ENCODE measurements at regions not wholly inside any gene's neighbourhood (a gene's known extent, or its start where the extent isn't known, plus 50 kb on each side); places are given as distances from the start of the nearest gene placed in this dataset.
"Not testable (repeated sequence)": the region's sequence is repeated elsewhere in the genome, so short reads cannot be mapped to it uniquely, and the experiment has no call there.

DNA sequence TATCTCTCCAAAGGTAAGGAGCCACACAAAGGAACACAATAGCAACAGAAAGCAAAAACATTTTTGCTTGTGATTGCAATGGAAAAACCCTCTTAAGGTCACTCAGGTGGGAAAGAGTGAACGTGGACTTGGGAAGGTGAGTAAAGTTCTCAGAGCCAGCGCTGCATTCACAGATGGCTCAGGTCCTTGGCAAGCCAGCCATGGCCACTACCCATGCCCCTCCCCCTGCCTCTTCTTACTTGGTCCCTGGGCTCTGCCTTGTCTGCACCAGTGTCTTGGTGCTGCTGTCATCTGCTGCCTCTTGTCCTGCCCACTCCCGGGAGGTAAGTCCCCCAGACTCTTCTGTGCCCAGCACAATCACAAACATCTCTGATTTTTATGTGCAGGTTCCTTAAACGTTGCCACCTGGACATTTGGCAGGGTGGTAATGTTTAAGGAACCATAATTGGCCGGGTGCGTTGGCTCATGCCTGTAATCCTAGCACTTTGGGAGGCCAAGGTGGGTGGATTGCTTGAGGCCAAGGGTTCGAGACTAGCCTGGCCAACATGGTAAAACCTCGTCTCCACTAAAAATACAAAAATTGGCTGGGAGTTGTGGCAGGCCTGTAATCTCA lies 74.6 kb downstream of the FEM1C start:
- intact Hi-C loops (cut with DNase I): no loop called here
- DNase-seq: no peak

DNA sequence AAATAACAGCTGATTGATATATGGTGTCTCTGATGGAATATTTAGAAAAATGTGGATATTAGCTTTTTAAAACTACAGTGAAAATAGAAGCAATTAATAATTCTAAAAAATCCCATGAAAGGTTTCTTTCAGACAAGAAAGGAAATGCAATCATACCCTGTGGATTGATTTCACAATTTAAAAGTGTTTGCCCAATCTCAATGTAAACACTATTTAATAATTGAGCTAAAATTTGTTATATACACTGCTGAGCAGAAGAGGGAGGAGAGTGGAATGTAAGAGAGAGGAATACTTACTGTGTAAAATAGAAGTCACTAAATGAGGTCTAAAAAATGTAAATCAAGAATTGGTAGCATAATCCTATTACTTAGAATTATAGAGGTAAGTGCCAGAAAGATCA lies 76.9 kb downstream of the FEM1C start:
- DNase-seq: no peak
- intact Hi-C loops (cut with DNase I): no loop called here

DNA sequence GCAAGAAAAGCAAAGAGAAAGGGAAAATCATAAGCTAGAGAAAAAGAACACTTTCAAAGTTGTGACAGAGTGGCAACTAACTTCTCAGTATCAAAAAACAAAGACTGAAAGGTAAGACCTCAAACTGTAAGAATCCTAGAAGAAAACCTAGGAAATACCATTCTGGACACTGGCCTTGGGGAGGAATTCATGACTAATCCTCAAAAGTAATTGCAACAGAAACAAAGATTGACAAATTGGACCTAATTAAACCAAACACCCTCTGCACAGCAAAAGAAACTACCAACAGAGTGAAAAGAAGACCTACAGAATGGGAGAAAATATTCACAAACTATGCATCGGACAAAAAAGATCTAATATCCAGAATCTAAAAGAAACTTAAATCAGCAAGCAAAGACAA lies 79.1 kb downstream of the FEM1C start:
- intact Hi-C loops (cut with DNase I): no loop called here
- no peak for DNase-seq

DNA sequence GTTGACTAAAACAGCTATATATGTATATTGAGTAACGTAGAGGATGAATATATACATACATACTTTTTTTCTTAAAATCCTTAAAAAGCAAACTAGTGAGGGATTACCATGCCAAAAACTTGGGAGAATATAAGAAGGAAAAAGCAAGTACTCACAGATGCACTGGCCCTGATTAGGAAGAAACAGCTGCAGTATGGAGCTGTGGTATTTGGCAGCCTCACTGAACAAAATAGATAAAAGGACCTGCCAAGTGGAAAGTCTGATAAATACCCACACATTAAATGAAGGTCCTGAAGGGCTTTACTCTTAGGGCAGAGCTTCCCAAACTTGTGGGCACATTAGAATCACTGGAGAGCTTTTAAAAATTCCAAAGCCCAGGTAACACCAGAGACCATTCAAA lies 80.6 kb downstream of the FEM1C start:
- DNase-seq: no peak
- intact Hi-C loops (cut with DNase I): no loop called here

DNA sequence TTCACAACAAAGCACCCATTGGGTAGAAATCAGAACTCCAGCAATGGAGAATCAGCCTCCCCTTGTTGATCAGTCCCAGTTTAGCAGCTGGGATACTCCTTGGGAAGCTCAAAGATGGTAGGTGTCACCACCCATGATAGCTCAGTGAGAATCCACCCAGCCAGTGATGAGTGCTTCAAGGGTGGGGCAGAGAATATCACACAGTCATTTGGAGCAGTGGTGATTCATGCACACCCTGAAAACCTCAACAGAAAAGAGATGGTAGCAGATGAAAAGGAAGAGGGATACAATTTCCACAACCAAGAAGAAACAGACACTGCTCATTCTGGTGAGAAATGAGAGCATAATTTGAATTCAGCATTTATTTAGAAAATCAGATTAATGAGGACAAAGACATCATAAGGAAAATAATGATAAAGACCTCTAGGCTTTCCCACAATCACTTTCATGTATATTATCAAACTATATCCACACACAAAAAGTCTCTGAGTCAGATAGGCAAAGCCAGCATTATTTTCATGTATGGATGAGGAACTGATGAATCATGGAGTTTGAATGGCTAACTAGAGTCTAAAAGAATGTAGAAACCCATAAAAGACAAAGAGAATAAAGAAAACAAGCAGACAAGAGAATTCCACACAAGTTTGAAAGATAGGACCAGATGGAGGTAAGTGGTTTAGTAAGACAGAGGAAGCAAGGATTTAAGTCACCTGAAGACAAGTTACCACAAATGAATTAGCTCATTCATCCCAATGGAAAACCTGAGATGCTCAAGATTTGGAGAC lies 82.9 kb downstream of the FEM1C start:
- no peak for DNase-seq
- intact Hi-C loops (cut with DNase I): no loop called here

DNA sequence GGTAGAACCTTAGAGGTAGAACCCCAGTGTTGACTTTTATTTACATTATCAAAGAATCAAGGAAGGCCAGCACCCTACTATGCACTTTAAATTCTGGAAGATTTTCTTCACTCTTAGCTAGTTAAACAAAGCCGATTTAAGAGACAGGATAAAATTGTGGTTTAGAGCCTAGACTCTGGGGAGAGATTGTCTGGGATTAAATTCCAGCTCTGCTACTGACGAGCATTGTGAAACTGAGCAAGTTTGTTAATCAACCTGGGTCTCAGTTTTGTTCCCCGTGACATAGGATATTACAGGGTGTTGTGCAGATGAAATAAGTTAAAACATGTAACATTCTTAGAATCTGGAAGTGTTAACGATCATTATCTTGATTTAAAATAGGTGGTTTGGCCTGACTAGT lies 83.5 kb downstream of the FEM1C start:
- DNase-seq: no peak
- intact Hi-C loops (cut with DNase I): no loop called here

DNA sequence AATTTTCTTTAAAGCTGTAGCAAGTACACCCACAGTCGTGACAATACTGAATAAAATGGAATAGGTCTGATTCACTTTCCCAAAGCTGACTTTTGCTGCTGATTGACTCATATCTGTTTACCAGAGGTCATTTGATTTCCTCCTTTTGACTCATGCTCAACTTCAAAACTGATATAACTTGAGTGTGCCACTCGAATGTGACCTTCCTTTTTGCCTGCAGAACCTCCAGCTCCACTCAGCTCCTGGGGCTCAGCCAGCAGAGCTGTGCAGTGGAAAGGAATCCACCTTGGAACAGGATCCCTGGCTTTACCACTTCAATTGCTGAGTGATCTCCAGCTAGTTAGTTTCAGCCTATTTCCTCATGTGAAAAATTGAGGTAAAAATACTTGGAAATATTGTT lies 84.1 kb downstream of the FEM1C start:
- intact Hi-C loops (cut with DNase I): no loop called here
- DNase-seq: no peak

DNA sequence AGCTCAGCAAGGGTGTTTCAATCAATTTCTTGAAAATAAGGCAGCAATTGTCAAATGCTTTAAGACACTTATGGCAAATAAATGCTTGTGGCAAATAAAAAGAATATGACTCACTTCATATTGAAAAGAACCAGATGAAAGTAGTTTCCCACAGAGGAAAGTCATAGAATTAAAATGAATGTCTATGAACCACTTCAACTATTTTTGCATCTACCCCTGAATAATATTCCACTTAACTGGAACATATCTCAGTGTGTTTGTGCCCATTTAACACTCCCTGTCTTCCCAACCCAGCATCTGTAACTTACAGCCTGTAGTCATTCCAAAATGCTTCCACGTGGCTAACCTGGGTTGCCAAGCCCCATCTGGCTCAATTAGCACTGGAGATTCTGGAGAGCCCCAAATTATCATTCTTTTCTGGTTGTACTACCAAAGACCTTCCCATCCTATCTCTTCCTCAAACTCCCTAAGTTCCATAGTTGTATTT lies 84.7 kb downstream of the FEM1C start:
- DNase-seq: no peak
- intact Hi-C loops (cut with DNase I): no loop called here

DNA sequence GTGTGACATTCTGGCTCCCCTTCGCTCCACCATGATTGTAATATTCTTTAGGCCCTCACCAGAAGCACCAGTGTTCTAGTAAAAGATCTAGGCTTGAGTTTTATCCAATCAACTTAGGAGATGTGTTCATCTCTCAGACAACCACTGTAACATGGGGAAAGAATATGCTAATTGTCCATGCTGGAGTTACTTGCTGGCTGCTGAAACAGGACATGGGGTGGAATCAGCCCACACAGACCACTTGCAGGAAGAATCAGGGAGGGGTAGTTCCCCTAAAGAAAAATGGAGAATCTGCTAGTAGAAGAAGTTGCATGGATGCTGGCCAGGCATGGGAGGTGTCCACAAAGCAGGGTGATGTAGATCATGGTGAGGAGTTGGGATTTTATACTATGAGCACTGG lies 86.2 kb downstream of the FEM1C start:
- intact Hi-C loops (cut with DNase I): no loop called here
- no peak for DNase-seq

DNA sequence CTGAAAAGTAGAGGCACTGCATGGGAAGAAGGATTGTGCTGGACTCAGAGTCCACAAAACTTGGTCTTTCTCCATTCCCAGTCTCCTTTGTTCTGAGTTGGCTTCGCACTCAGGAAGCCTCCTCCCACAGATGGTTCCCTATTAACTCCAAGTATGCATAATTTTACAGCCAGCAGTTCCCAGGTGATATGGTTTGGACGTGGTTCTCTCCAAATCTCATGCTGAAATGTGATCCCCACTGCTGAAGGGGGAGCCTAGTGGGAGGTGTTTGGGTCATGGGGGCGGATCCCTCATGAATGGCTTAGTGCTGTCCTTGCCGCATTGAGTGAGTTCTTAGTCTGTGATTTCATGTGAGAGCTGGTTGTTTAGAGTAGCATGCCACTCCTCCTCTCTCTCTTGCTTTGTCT lies 86.6 kb downstream of the FEM1C start:
- intact Hi-C loops (cut with DNase I): no loop called here
- DNase-seq: no peak

DNA sequence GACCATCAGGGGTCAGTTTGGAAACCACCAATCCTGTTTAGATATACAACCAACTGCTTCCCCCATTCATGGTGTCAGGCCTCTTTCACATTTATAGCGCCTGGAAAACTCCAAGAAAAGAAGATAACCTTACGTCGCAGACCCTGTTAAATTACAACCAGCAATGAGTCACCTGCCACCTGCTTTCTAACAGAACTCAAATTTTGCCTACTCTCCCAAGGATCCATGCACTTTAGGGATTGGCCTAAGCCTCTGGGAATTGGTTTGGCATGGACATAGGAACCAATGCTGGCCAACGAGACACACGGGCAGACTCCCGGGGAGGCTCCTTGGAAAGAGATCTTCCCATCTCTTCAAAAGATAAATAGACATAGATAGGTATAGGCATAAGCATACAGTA lies 87.0 kb downstream of the FEM1C start:
- intact Hi-C loops (cut with DNase I): no loop called here
- no peak for DNase-seq

DNA sequence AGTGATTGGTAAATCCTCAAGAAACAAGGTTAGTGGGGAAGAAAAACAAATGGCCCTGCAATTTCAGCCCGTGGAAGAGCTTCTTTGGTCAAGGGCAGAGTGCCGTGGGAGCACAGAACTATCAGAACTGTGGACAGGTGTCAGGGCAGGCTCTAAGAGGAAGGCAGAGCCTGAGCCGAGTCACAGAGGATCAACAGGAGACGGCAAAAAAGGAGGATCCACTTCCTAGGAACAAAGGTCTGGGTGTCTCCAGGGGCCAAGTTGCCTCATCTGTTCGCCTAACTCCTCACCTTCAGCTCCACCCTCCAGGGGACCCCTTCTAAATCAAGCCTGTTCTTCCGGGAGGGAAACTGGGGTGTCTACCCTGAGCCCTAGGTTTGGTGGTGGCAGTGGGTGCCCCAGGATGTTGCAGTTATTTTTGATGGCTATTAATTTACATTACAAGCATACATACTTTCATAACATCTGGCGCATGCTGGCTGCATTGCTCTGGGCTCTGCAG lies 88.0 kb downstream of the FEM1C start:
- intact Hi-C loops (cut with DNase I): no loop called here
- DNase-seq: no peak

DNA sequence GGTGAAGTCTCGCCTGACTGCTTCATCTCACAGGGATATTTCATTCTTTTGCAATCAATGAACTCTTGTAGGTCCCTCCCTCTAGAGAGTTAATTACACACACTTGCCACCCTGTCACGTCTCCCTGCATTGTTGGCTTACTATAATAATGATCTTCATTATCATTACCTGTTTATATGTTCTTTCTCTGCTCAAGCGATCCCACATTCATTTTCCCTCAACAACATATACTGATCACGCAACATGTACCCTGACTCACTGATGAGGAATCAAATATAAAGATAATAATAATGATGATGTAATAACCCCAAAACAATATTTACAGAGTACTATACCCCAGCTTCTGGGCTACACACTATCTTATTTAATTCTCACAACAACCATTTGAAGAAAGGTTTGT lies 88.5 kb downstream of the FEM1C start:
- intact Hi-C loops (cut with DNase I): no loop called here
- no peak for DNase-seq

DNA sequence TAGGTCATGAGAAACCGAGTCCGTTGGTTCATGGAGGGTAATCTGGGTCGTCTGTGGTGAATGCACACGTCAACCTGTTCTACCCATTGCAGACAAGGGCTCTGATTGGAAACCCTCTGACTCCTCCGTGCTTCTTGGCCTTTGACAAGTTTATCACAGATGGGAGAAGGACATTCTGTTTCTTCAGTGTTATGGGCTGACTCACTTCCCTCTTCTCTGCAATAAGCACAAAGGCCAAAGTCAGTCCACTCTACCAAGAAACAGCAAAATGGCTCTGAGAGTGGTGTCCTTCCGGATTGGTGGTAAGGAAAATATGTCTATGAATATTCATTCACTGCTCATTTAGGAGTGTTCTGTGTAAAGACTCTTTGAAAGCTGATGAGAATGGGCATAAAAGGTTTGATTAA lies 89.3 kb downstream of the FEM1C start:
- DNase-seq: no peak
- intact Hi-C loops (cut with DNase I): no loop called here

DNA sequence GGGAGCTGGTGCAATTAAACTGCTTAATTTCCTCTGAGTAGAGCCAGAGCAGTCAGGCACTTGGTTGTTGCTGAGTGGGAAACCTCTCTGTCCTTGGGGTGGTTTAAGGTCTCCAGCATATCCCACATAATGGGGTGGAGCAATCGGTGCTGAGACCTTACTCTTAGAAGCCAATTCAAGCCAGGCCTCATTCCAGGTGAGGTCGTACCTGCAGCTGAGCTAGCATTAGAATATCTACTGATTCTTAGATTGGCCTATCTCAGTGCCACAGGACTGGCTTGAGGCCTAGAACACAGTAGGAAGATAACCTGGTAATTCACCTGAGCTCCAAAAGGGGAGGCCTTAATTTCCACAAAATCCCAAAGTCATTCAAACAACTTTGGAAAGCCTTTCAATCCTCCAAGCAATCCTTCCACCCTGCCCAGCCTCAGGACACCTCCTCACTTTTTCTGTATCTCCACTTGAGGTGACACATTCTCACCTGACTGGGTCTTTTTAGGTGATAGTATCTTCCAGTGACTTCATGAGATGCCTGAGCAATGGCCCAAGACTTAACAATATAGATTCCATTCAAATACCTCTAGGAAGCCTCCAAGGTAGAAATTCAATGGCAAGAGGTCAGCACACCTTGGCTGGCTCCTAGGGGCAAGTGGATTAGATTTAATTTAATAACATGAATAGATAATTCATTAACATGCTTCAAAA lies 91.0 kb downstream of the FEM1C start:
- DNase-seq: no peak
- intact Hi-C loops (cut with DNase I): no loop called here

DNA sequence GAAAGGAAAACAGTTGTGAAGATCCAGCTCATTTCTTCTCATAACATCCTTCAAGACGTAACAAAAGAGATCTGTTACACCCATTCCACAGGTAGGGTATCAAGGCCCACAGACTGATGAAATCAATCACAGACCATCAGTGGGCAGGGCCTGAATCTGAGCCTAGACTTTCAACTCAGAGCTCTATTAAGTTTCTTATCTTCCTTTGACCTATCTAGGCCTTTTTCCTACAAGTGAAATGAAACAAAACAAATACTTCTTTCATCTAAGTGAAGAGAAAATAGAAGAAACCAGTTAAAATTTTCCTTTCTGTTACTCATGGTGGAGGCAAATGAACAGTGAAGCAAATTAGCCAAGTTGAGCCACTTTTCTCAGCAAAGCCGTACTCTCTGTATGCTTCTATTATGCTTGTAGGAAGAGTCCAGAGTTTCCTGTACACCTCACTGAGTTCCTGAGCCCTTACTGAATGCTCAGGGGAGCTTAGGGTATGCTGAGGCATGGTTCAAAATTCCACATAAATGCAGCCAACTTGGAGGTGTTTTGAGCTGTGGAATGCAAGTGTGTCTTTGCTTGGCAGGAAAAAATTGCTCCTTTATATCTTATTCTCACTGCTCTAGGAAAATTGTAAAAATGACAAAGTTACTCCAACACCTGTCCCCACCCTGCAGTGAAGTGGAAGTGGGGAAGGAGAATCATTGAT lies 91.9 kb downstream of the FEM1C start:
- no peak for DNase-seq
- intact Hi-C loops (cut with DNase I): no loop called here

DNA sequence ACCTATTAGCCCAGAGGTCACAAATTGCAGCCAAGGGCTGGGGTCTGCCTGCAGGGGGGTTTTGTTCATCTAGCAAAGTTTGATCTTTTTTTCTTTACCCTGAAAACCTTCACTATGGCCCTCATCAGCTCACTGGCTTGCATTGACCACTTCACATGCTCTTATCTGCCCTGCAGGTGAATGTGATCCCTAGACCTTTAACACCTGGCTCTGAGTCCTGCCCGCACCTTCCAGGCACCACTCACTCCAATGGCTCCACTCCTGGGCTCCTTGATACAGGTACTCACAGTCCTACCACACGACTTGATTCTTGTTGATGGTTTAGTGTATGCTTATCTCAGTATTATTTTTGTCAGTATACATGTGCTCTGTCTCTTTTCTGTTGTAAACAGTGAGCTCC lies 92.5 kb downstream of the FEM1C start:
- no peak for DNase-seq
- intact Hi-C loops (cut with DNase I): no loop called here

DNA sequence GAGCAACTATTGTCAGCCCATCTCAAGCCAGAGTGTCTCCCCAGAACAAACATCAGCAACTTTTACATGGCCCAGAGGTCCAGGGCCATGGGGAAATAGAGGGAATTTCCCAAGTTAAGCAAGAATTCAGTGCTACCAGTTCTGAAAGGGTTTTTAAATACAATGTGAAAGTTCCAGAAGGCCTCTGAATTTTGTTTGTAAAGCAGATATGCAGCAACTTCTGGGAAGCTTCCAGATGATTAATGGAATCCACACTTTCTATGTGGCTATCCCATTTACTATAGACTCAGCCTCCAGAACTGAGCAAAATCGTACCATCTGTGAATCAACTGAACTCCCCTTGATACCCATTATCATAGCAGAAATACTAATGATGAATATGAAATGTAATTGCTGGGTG lies 93.8 kb downstream of the FEM1C start:
- intact Hi-C loops (cut with DNase I): no loop called here
- DNase-seq: no peak

DNA sequence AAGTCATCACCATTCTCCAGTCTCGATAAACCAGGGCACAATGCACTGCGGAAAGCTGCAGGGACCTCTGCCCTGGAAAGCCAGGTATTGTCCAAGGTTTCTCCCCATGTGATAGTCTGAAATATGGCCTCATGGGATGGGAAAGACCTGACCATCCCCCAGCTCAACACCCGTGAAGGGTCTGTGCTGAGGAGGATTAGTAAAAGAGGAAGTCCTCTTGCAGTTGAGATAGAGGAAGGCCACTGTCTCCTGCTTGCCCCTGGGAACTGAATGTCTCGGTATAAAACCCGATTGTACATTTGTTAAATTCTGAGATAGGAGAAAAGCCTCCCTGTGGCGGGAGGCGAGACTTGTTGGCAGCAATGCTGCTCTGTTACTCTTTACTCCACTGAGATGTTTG lies 95.9 kb downstream of the FEM1C start:
- intact Hi-C loops (cut with DNase I); DNase-seq: not testable (repeated sequence)

DNA sequence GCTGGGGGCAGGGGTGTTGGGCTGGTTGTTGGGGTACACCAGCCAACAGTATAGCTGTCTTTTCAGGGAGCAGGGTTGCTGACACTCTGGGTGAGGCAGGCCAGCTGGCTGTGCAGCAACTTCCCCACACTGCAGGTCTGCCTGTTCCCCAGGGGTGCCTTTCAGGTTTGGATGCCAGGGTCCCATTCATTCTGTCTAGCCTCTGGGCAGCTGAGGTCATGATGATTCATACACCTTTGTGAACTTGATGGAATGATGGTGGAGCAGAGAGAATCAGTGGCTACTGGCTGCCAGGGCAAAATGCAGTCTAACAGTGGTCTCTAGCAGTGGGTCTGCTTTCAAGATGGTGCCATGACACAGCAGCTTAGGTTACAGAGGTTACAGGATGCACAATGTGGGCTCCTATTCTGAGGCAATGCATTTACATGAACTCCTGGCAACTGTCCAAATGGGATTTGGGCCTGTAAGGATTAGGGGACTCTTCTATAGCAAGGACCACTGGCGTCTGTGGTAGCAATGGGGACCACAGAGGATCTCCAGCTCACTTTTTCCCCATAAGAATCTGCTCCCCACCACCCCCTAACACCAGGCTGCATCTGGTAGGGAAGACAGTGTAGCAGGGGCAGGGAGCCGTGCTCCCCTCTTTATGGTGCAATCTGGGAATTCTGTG lies 103.7 kb downstream of the FEM1C start:
- DNase-seq: no peak
- intact Hi-C loops (cut with DNase I): no loop called here
